Liver (tissue), 8 donors: ENCODE measurements at regions not wholly inside any gene's neighbourhood (a gene's known extent, or its start where the extent isn't known, plus 50 kb on each side); places are given as distances from the start of the nearest gene placed in this dataset.

Experiments used
- DNase-seq: peaks from one replicate; pipeline ENCODE4 v3.0.0-alpha.2; 2017; ENCODE audit warnings: low spot score
- H3K27ac ChIP-seq, 2 donors: one replicate each; pipeline ENCODE4 v1.7.0; 2013; ENCODE audit warnings: inconsistent platforms in 2 of 2, low read length in 2 of 2, control low read depth in 1 of 2, low read depth in 1 of 2, mild to moderate bottlenecking in 1 of 2
- H3K27me3 ChIP-seq, 4 donors: one replicate each; pipeline versions ENCODE4 v1.6.1 to v1.7.0; 2013; ENCODE audit warnings: low read length in 3 of 4, inconsistent platforms in 1 of 4, mild to moderate bottlenecking in 1 of 4, moderate library complexity in 1 of 4; ENCODE audit not compliant: control insufficient read depth in 4 of 4, insufficient read depth in 4 of 4
- H3K36me3 ChIP-seq, 4 donors: one replicate each; pipeline versions ENCODE4 v1.6.1 to v1.7.0; 2013; ENCODE audit warnings: low read length in 3 of 4, mild to moderate bottlenecking in 3 of 4, low read depth in 1 of 4, moderate library complexity in 1 of 4; ENCODE audit not compliant: control insufficient read depth in 4 of 4, insufficient read depth in 3 of 4
- H3K4me1 ChIP-seq, 4 donors: one replicate each; pipeline versions ENCODE4 v1.6.1 to v1.7.0; 2013; ENCODE audit warnings: low read length in 3 of 4, mild to moderate bottlenecking in 3 of 4, moderate library complexity in 1 of 4; ENCODE audit not compliant: control insufficient read depth in 4 of 4, insufficient read depth in 4 of 4
- H3K4me3 ChIP-seq, 3 donors: one replicate each; pipeline versions ENCODE4 v1.6.1 to v1.7.0; 2013; ENCODE audit warnings: low read length in 3 of 3, control low read depth in 1 of 3, low read depth in 1 of 3, mild to moderate bottlenecking in 1 of 3
- H3K9ac ChIP-seq, 2 donors: one replicate each; pipeline ENCODE4 v1.7.0; 2013; ENCODE audit warnings: low read length in 2 of 2, mild to moderate bottlenecking in 2 of 2, moderate library complexity in 2 of 2, control low read depth in 1 of 2, low read depth in 1 of 2
- H3K9me3 ChIP-seq, 4 donors: one replicate each; pipeline versions ENCODE4 v1.6.1 to v1.7.0; 2013; ENCODE audit warnings: low read length in 3 of 4; ENCODE audit not compliant: control insufficient read depth in 4 of 4
- ATF3 ChIP-seq: IDR thresholded peaks from 2 replicates; pipeline ENCODE4 v1.6.1; 2016; ENCODE audit warnings: antibody characterized with exemption
- FOXA2 ChIP-seq: IDR thresholded peaks from 2 replicates; pipeline ENCODE4 v1.6.1; 2016; ENCODE audit warnings: antibody characterized with exemption
- GABPA ChIP-seq, 2 donors: IDR thresholded peaks in 1 of 2; conservative IDR thresholded peaks in 1 of 2; 2 replicates each; pipeline ENCODE4 v1.6.1; 2016; ENCODE audit warnings: antibody characterized with exemption in 2 of 2, mild to moderate bottlenecking in 1 of 2, moderate library complexity in 1 of 2
- HNF4A ChIP-seq, 2 donors: conservative IDR thresholded peaks; 2 replicates each; pipeline ENCODE4 v1.6.1; 2016; ENCODE audit warnings: antibody characterized with exemption in 2 of 2, mild to moderate bottlenecking in 2 of 2
- JUND ChIP-seq, 2 donors: IDR thresholded peaks; 2 replicates each; pipeline ENCODE4 v1.6.1; 2016; ENCODE audit warnings: antibody characterized with exemption in 2 of 2
- NR2F2 ChIP-seq: IDR thresholded peaks from 2 replicates; pipeline ENCODE4 v1.6.1; 2016; ENCODE audit warnings: antibody characterized with exemption
- RAD21 ChIP-seq, 2 donors: IDR thresholded peaks; 2 replicates each; pipeline ENCODE4 v1.6.1; 2016; ENCODE audit warnings: antibody characterized with exemption in 2 of 2, mild to moderate bottlenecking in 2 of 2
- RXRA ChIP-seq, 2 donors: IDR thresholded peaks; 2 replicates each; pipeline ENCODE4 v1.6.1; 2017 to 2018; ENCODE audit warnings: antibody characterized with exemption in 2 of 2, mild to moderate bottlenecking in 1 of 2
- SP1 ChIP-seq: IDR thresholded peaks from 2 replicates; pipeline ENCODE4 v1.6.1; 2018; ENCODE audit warnings: antibody characterized with exemption, mild to moderate bottlenecking
- TAF1 ChIP-seq: conservative IDR thresholded peaks from 2 replicates; pipeline ENCODE4 v1.6.1; 2016; ENCODE audit warnings: antibody characterized with exemption, mild to moderate bottlenecking
- YY1 ChIP-seq: IDR thresholded peaks from 2 replicates; pipeline ENCODE4 v1.6.1; 2016; ENCODE audit warnings: antibody characterized with exemption, mild to moderate bottlenecking
- WGBS: extraction: QIAGEN DNeasy Blood & Tissue Kit; methylation state at CpG from one replicate; pipeline ENCODE4 v1.1.7; 2013; 5-methylcytosine and 5-hydroxymethylcytosine counted together
- TF ChIP-seq, protein P1 (sequence below): IDR thresholded peaks from 2 replicates; pipeline ENCODE4 v1.6.1; 2016; ENCODE audit warnings: antibody characterized with exemption, mild to moderate bottlenecking
- TF ChIP-seq, protein P2 (sequence below): fragments of 150-350 bp; IDR thresholded peaks from 2 replicates; pipeline ENCODE4 v1.5.1; 2017; ENCODE audit warnings: improper control_type of control experiment, low read depth, low read length; ENCODE audit not compliant: missing input control
- donor health status: healthy.
- donor health status: healthy.
- donor health status: healthy.
- donor health status: healthy.
- donor health status: healthy.

DNA sequence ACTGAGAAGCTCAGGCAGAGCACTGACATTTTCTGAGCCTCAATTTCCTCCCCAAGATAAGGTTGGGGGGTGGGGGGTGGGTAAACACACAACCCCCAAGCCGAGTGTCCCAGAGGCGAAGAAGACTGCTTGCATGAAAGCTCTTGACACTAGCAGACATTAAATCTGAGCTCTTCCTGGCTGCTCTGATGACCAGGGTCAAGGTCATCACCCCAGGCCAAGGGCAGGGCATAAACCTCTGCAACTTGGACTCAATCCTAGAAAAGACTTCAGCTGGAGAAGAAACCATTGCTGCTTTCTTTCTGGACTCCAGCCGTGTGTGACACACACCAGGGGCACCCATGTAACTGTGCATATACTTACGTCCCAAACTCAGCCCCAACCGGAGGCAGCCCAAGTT lies 109.0 kb downstream of the BANF2 start:
- no peaks in the 10 kb centered on the region for H3K36me3 ChIP-seq
- H3K4me1 ChIP-seq: peaks cover 10 to 42% (median 34%) of the 10 kb centered on the region in 4 donors
- H3K27ac ChIP-seq: peak overlapping the region; percentile 65 to 77
- DNase-seq: no peak
- WGBS: 56% methylated on average over 5 of the region's 5 CpGs
- TF ChIP-seq NR2F2 (peak; percentile 98), HNF4A (conservative IDR thresholded peaks at IDR 0.05) (peak in 1 of 2 donors; percentile 36), RXRA (IDR thresholded peaks at IDR 0.05) (peak in 1 of 2 donors; percentile 50), FOXA2 (no peak)
- H3K27me3 ChIP-seq: no peaks in the 10 kb centered on the region
- no peak overlapping the region for H3K4me3 ChIP-seq
- H3K9me3 ChIP-seq: no peaks in the 10 kb centered on the region
- no peak overlapping the region for H3K9ac ChIP-seq

DNA sequence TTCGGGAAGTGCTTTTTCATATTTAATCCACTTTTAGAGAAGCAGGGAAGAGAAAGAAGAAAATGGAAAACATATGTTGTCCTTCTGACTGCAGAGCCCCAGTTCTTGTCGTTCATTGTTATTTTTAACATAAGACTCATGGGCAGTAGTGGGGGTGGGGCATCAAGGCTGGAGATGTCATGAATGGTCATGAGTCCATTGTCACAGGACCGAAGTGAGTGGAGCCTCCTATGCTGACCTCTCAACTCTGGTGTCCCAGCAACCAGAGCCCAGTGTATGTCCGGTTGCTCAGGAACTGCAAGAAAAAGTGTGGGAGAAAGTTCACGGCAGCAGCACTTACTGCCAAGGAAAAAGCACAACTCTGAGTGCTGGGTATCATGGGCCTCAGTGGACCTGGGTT lies 108.6 kb downstream of the BANF2 start:
- no peak overlapping the region for H3K9ac ChIP-seq

More for the DNA sequence above, 108.6 kb downstream of the BANF2 start:
- Histone ChIP-seq H3K36me3 (no peaks in the 10 kb centered on the region), H3K4me3 (no peak overlapping the region), H3K4me1 (peaks cover 10 to 42% (median 34%) of the 10 kb centered on the region in 4 donors), H3K27me3 (no peaks in the 10 kb centered on the region), H3K27ac (peak overlapping the region; percentile 65 to 77), H3K9me3 (no peaks in the 10 kb centered on the region)
- TF ChIP-seq, protein P1, sequence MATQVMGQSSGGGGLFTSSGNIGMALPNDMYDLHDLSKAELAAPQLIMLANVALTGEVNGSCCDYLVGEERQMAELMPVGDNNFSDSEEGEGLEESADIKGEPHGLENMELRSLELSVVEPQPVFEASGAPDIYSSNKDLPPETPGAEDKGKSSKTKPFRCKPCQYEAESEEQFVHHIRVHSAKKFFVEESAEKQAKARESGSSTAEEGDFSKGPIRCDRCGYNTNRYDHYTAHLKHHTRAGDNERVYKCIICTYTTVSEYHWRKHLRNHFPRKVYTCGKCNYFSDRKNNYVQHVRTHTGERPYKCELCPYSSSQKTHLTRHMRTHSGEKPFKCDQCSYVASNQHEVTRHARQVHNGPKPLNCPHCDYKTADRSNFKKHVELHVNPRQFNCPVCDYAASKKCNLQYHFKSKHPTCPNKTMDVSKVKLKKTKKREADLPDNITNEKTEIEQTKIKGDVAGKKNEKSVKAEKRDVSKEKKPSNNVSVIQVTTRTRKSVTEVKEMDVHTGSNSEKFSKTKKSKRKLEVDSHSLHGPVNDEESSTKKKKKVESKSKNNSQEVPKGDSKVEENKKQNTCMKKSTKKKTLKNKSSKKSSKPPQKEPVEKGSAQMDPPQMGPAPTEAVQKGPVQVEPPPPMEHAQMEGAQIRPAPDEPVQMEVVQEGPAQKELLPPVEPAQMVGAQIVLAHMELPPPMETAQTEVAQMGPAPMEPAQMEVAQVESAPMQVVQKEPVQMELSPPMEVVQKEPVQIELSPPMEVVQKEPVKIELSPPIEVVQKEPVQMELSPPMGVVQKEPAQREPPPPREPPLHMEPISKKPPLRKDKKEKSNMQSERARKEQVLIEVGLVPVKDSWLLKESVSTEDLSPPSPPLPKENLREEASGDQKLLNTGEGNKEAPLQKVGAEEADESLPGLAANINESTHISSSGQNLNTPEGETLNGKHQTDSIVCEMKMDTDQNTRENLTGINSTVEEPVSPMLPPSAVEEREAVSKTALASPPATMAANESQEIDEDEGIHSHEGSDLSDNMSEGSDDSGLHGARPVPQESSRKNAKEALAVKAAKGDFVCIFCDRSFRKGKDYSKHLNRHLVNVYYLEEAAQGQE: no peak
- no peak for TF ChIP-seq ATF3
- TF ChIP-seq SP1: peak; percentile 32
- TF ChIP-seq HNF4A (conservative IDR thresholded peaks at IDR 0.05): no peak
- no peak for TF ChIP-seq JUND (IDR thresholded peaks at IDR 0.05)
- TF ChIP-seq, protein P2, sequence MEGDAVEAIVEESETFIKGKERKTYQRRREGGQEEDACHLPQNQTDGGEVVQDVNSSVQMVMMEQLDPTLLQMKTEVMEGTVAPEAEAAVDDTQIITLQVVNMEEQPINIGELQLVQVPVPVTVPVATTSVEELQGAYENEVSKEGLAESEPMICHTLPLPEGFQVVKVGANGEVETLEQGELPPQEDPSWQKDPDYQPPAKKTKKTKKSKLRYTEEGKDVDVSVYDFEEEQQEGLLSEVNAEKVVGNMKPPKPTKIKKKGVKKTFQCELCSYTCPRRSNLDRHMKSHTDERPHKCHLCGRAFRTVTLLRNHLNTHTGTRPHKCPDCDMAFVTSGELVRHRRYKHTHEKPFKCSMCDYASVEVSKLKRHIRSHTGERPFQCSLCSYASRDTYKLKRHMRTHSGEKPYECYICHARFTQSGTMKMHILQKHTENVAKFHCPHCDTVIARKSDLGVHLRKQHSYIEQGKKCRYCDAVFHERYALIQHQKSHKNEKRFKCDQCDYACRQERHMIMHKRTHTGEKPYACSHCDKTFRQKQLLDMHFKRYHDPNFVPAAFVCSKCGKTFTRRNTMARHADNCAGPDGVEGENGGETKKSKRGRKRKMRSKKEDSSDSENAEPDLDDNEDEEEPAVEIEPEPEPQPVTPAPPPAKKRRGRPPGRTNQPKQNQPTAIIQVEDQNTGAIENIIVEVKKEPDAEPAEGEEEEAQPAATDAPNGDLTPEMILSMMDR: no peak
- TF ChIP-seq GABPA (IDR thresholded peaks at IDR 0.05 in 1 of 2, conservative IDR thresholded peaks at IDR 0.05 in 1 of 2): no peak
- peak in 1 of 2 donors; percentile 38 for TF ChIP-seq RXRA (IDR thresholded peaks at IDR 0.05)
- TF ChIP-seq YY1: no peak
- no peak for TF ChIP-seq RAD21 (IDR thresholded peaks at IDR 0.05)
- no peak for TF ChIP-seq NR2F2
- TF ChIP-seq TAF1: no peak
- WGBS: 37% methylated on average over 5 of the region's 5 CpGs
- DNase-seq: peak; percentile 43
